HG02943 (cell line): ENCODE measurements at regions not wholly inside any gene's neighbourhood (a gene's known extent, or its start where the extent isn't known, plus 50 kb on each side); places are given as distances from the start of the nearest gene placed in this dataset.

ENCODE experiments used
- ATAC-seq: cut with Tn5 transposase; IDR thresholded peaks from one replicate; pipeline ENCODE4 v1.9.1; 2021; ENCODE audit warnings: mild to moderate bottlenecking, low read depth, moderate library complexity; ENCODE audit not compliant: unreplicated experiment

- no peak for ATAC-seq
These were observed 95.8 kb downstream of the TMEM174 start for GRCh38 chr5:73268826-73269225.

DNA sequence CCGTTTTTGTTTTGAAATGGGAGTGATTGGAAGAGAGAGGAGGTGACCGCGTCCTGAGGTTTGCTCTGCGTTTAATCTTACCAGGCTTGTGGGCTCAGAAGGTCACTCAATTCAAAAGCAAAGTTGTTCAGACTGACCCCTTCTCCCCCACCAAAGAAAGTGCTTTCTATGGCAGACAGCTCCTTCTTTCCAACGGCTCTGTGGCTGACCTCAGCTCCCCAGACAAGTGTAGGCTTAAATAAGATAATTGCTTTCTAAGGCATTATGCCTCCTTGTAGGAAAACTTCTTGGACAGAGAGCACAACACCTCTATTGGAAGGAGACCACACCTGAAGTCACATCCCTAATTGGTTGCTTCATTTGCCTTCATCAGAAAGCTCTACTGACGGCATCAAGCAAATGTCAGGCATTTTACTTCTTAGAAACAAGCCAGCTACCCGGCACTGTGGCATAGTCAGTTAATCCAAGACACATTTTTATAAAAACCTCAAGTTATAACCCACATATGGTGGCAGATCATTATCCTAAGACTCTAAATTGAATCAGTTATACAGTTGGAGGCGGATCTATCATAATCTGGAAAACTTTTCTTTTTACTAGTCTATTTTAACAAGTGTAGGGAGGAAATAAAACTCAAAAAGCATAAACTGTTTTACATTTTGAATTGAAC, 94.9 kb downstream of the TMEM174 start:
- no peak for ATAC-seq

DNA sequence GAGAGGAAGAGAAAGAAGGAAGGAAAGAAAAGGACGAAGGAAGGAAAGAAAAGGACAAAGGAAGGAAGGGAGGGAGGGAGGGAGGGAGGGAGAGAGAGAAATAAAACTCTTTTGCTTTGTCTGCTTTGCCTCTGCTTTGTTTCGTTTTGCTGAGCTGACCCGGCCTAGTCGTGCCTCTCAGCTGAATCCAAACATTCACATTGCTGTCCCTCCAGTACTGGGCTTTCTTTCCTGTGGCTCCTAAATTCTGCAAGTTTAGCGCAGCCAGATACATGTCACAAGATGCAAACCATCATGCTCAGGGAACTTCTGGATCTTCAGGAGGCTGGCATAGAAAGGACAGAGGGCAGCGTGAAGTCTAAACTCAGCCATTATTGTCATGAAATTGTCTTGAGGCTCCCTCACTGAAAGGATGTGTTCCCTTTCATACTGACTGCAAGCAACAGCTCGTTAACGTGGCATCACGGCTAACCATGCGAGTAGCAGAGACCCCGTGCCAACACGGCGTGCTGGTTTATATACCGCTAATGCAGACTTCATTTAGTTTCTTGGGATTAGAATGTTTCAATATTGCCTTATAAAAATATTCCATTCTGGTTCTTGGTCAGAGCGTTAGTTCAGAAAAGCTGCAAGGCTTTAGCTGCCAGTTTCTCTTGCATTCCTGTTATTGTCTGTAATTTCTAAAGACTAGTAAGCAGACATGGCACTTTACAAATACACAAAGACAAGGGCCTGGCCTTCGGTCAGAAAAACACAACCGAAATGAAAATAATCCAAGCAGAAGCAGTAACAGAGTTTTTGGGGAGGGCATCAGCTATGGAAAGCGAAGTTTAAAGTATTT, 94.2 kb downstream of the TMEM174 start:
- no peak for ATAC-seq

- no peak for ATAC-seq
These were observed 93.3 kb downstream of the TMEM174 start for GRCh38 chr5:73266176-73266738.

DNA sequence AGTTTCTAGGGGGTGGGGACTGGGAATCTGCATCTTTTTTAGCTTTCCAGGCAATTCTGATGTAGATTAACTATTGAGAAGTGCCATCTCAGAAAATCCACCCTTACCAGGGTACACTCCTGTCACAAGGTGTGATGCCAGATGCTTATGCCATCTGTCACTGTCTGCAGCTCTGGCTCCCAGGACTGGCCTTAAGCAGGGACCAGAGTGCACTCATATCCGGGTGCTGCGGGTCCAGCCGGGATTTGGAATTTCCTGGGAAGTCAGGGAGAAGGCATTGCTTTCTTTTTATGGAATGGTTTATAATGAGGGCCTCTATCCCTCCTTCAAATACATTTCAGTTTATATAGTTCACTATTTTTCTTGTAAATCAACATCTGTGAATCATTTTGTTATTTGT, 92.6 kb downstream of the TMEM174 start:
- ATAC-seq = no peak

DNA sequence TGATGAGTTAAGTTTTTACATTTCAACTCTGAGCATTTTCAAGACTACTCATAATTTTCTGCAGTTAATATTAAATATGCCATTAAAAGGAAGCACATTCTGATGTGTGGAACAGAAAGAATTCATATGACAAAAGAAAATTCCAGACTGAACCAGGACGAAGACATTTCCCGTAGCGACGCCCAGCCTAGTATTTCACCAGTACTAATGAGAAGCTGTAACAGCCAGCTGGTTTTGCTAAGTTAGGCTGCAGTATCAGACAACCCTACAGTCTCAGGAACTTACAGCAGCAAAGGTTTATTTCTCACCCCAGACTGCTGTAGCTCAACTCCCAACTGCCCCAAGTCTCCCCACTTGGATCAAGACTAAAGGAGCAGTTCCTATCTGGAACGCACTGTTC, 91.6 kb downstream of the TMEM174 start:
- ATAC-seq = no peak

- ATAC-seq = no peak
These were observed 90.2 kb downstream of the TMEM174 start for GRCh38 chr5:73263001-73263710.

DNA sequence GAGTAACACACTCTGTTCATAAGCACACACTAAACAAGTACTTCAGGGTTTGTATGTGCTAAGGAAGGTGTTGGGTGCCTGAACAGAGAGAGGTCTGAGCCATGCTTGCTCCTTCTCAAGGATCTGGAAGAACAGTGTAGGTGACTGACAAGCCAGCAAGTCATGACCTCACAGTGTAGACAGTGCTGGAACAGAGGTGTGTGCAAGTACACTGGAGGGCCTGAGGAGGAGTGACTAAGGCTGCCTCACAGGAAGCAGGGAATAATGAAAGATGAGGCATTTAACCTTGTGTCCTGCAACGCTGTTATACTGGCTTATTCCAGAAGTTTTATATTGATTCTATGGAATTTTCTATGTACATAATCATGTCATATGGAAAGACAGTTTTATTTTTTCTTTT, 83.9 kb downstream of the TMEM174 start:
- no peak for ATAC-seq

DNA sequence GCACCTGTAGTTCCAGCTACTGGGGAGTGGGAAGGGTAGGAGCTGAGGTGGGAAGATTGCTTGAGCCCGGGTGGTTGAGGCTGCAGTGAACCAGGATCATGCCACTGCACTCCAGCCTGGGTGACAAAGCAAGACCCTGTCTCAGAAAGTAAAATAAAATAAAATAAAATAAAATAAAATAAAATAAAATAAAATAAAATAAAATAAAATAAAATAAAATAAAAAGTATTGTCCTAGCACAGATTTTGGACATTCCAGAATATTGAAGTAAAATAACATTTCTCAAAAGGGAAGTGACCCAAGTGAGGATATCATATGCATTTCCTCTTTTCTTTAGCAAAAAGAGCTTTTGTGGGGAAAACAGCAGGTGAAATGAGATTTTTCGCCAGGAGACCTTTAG, 83.5 kb downstream of the TMEM174 start:
- no peak for ATAC-seq

GRCh38 chr5:73256012-73256411, 83.0 kb downstream of the TMEM174 start:
- ATAC-seq = no peak

GRCh38 chr5:73254642-73255041, 81.6 kb downstream of the TMEM174 start:
- ATAC-seq = no peak

DNA sequence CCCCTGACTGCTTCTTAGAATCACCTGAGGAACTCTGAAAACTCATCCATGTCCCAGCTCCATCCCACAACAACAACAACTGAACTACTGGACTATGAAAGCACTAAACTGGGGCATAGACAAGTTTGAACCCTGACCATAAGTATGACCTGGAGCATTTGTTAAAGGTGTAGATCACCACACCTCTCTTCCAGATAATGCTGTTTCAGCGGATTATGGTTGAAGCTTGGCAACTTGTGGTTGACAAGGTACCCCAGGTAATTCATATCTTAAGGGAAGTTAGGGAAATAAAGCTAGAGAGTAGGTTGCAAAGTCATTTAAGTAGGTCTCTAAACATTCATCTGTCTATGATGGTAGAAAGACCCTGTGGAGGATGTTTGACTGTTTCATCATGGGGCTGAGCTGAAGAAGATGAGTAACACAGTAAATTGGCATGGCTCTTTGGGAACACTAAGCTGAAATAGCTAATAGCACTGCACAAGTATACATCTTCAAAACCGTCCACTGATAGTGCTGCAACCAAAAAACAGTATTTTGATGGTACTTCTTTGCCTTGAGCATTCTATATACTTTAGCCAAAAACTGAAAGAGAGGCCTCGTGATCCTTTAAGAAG, 80.2 kb downstream of the TMEM174 start:
- no peak for ATAC-seq

GRCh38 chr5:73250645-73251044, 77.7 kb downstream of the TMEM174 start:
- ATAC-seq = no peak

DNA sequence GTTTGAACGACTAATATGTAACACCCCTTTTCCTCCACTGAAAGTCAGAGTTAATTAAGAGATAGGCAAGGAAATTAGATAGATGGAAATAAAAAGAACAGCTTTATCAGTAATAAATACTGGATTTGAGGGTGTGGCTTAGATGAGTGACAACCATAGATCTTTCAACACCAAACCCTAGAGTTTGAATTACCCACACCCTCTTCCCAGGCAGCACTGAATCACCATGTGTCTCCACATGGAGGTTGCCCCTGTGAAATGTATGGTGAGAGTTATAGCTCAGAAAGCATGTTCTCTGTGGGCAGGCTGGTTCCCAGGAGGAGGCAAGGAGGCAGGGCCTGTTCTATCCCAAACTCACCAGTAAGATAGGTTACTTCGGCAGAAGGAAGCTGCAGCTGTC, 69.7 kb downstream of the TMEM174 start:
- no peak for ATAC-seq

DNA sequence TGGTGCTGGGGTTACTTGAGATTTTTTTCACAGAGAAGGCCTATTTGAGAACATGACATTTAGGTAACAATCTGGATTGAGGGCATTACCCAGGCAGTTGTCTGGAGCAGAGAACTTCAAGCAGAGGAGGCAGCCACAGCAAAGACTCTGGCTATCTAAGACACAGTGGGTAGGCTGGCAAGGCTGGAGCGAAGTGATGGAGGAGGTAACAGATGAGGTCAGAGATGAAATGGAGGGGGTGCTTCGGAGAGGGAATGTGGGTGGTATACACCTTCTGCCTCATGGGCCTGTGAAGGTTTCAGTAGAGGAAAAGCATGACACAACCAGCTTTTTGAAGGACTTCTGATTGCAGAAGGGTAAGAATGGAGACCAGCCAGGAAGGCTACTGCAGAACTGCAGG, 65.9 kb downstream of the TMEM174 start:
- ATAC-seq = no peak

- no peak for ATAC-seq
These were observed 63.6 kb downstream of the TMEM174 start for GRCh38 chr5:73236541-73237128.

- no peak for ATAC-seq
These were observed 61.2 kb downstream of the TMEM174 start for GRCh38 chr5:73234204-73234555.

GRCh38 chr5:73233461-73234203, 60.6 kb downstream of the TMEM174 start:
- no peak for ATAC-seq

DNA sequence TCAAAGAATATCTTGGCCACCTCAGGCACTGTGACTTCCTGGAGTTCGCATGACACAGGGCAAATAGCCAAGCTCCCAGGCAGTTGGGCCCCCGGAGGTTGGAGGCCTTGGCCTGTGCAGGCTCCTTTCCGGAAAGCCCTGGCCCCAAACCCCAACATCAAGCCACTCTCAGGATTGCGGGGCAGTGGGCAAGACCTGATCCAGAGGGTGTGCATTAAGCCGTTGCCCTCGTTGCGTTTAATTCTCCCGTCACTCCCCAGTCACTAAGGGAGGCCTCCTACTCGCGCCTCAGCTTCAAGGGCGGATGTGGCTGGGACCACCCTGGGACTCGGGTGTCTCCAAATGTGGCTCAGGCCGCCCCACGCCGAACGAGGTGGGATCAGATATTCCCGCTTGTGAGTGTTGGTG, 60.1 kb downstream of the TMEM174 start:
- no peak for ATAC-seq
